ENCODE measurements at regions not wholly inside any gene's neighbourhood (a gene's known extent, or its start where the extent isn't known, plus 50 kb on each side); places are given as distances from the start of the nearest gene placed in this dataset.
A peak's percentile ranks its signal among the peaks of the same experiment; 100 is the strongest.

DNA sequence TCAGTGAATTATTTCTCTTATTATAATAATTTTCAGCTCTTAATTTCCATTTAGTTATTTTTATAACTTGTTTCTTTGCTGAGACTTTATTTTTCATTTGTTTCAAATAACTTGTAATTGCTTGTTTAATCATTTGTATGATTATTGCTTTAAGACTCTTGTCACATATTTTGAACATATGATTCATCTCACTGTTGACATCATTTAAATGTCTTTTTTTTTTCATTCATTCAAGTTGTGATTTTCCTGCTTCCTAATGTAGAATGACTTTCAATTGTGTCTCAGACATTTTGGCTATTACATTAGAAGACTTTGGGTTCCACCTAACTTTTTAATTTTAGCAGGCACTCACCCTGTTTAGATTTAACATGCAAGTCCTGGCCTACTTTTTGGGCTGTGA, 234.8 kb upstream of the DIPK2B start:
- H3K4me1 ChIP-seq = no peaks in the 10 kb centered on the region
- peaks cover 0 to 7% (median 0%) of the 10 kb centered on the region in 4 donors for H3K27me3 ChIP-seq
- DNase-seq (no peak), ATAC-seq (no peak), FAIRE-seq (peak; percentile 69)
- no peak overlapping the region for H3K27ac ChIP-seq
- no peak overlapping the region for H3K4me3 ChIP-seq
- no peaks in the 10 kb centered on the region for H3K9me3 ChIP-seq
- H3K36me3 ChIP-seq = no peaks in the 10 kb centered on the region
- TF ChIP-seq, protein P1, sequence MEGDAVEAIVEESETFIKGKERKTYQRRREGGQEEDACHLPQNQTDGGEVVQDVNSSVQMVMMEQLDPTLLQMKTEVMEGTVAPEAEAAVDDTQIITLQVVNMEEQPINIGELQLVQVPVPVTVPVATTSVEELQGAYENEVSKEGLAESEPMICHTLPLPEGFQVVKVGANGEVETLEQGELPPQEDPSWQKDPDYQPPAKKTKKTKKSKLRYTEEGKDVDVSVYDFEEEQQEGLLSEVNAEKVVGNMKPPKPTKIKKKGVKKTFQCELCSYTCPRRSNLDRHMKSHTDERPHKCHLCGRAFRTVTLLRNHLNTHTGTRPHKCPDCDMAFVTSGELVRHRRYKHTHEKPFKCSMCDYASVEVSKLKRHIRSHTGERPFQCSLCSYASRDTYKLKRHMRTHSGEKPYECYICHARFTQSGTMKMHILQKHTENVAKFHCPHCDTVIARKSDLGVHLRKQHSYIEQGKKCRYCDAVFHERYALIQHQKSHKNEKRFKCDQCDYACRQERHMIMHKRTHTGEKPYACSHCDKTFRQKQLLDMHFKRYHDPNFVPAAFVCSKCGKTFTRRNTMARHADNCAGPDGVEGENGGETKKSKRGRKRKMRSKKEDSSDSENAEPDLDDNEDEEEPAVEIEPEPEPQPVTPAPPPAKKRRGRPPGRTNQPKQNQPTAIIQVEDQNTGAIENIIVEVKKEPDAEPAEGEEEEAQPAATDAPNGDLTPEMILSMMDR (IDR thresholded peaks at IDR 0.05) = no peak
- intact Hi-C loops (cut with DNase I) = no loop called here

DNA sequence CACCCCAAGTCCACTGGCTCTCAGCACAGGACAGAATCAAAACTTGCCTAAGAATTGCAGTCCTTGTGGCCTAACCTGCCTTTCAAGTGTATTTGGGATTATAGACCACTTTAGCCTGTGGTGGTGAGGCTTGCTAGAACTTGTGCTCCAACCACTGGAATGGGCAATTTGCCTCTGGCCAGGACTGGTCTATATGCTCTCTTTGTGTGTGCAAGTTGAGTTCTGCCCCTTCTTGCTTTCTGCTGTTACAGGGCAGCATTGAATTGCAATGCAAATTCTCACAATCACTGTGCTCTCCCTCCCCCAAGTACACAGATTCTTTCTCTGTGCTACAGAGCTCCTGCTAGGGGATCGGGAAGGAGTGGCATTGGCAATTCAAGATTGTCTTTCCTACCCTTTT, 233.6 kb upstream of the DIPK2B start:
- ATAC-seq = no peak
- no peaks in the 10 kb centered on the region for H3K9me3 ChIP-seq
- WGBS, 2 donors = 46 to 87% methylated on average over 1 of the region's 1 CpG
- no peak for DNase-seq
- TF ChIP-seq, protein P1 (IDR thresholded peaks at IDR 0.05) = no peak
- FAIRE-seq = no peak
- H3K27me3 ChIP-seq = peaks cover 0 to 7% (median 0%) of the 10 kb centered on the region in 4 donors
- H3K36me3 ChIP-seq = no peaks in the 10 kb centered on the region
- H3K4me1 ChIP-seq = no peaks in the 10 kb centered on the region
- intact Hi-C loops (cut with DNase I) = no loop called here
- H3K27ac ChIP-seq = no peak overlapping the region
- H3K4me3 ChIP-seq = no peak overlapping the region

DNA sequence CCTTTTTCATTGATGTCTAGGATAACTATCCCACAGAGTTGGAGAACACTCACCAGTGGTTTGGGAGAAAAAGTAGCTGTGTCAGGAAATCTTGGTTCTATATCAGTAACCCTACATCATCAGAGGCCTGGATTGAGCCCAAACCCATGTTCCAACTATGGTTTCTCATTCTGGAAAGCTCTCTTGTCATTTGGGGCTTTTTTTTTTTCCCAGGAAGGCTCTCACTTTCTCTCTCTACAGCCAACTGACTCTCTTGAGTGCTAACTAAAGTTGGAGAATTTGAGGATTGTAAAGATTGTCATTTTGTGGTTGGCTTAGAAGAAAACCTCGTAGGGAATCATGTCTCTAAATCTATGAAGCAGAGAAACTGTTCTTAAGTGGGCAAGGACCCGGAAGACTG, 228.2 kb upstream of the DIPK2B start:
- no peaks in the 10 kb centered on the region for H3K4me1 ChIP-seq
- FAIRE-seq = no peak
- intact Hi-C loops (cut with DNase I) = no loop called here
- WGBS, 2 donors = 76 to 78% methylated on average over 2 of the region's 2 CpGs
- no peak overlapping the region for H3K4me3 ChIP-seq
- TF ChIP-seq, protein P1 (IDR thresholded peaks at IDR 0.05) = no peak
- no peak overlapping the region for H3K27ac ChIP-seq
- H3K27me3 ChIP-seq = peaks cover 0 to under 1% (median 0%) of the 10 kb centered on the region in 4 donors
- no peak for ATAC-seq
- no peaks in the 10 kb centered on the region for H3K9me3 ChIP-seq
- no peak for DNase-seq
- H3K36me3 ChIP-seq = no peaks in the 10 kb centered on the region

DNA sequence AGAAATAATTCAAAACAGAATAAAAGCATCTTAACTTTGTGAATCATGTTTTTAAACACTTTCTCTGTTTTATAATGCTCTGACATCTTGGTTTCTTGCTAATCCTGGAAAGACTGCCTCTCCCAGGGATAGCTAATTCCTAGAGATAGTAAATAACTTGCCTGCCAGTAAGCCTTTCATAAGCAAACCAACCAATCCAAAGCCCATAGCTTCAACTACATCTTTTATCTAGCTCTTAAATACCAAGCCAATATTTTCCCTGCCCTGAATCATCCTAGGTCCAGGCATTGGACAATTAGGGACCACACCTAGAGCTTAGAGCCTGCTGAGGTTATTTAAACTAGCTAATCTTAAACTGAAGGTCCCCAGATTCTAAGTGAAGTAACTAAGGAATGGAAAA, 223.7 kb upstream of the DIPK2B start:
- TF ChIP-seq, protein P1 (IDR thresholded peaks at IDR 0.05) = no peak
- Histone ChIP-seq H3K27me3 (peaks cover 0 to 9% (median 1%) of the 10 kb centered on the region in 4 donors), H3K4me3 (no peak overlapping the region), H3K27ac (no peak overlapping the region), H3K36me3 (no peaks in the 10 kb centered on the region), H3K4me1 (no peaks in the 10 kb centered on the region), H3K9me3 (no peaks in the 10 kb centered on the region)
- ATAC-seq (no peak), DNase-seq (no peak), FAIRE-seq (no peak)
- intact Hi-C loops (cut with DNase I) = no loop called here

DNA sequence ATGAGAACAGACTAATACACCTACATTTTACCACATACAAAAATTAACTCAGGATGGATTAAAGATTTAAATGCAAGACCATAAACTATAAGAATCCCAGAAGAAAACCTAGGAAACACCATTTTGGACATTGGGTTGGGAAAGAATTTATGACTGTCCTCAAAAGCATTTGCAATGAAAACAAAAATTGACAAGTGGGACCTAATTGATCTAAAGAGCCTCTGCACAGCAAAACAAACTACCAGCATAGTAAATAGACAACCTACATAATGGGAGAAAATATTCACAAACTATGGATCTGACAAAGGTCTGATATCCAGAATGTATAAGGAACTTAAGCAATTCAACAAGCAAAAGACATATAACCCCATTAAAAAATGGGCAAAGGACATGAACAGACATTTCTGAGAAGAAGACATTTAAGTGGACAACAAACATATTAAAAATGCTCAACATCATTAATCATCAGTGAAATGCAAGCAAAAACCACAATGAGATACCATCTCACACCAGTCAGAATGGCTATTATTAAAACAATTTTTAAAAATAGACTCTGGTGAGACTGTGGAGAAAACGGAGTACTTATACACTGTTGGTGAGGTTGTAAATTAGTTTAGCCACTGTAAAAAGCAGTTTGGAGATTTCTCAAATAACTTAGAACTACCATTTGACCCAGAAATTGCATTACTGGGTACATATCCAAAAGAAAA, 221.7 kb upstream of the DIPK2B start:
- WGBS, 2 donors = 44 to 59% methylated on average over 1 of the region's 1 CpG
- Histone ChIP-seq H3K27me3 (peaks cover 0 to 9% (median 1%) of the 10 kb centered on the region in 4 donors), H3K27ac (no peak overlapping the region), H3K4me3 (no peak overlapping the region), H3K4me1 (no peaks in the 10 kb centered on the region), H3K9me3 (no peaks in the 10 kb centered on the region), H3K36me3 (no peaks in the 10 kb centered on the region)
- DNase-seq (no peak), FAIRE-seq (no peak), ATAC-seq (no peak)
- intact Hi-C loops (cut with DNase I) = no loop called here
- TF ChIP-seq, protein P1 (IDR thresholded peaks at IDR 0.05) = no peak
